ENCODE measurements at regions not wholly inside any gene's neighbourhood (a gene's known extent, or its start where the extent isn't known, plus 50 kb on each side); places are given as distances from the start of the nearest gene placed in this dataset.

GRCh38 chr18:10036479-10036878 is 122.7 kb downstream of the VAPA start:
- Histone ChIP-seq H2AFZ (ENCODE audit: low read depth, low read length) (no peak overlapping the region), H3K36me3 (ENCODE audit: insufficient read depth, low read length) (no peaks in the 10 kb centered on the region), H3K9ac (ENCODE audit: low read length) (no peak overlapping the region), H3K9me3 (ENCODE audit: low read length) (no peaks in the 10 kb centered on the region), H4K20me1 (ENCODE audit: insufficient read depth) (no peaks in the 10 kb centered on the region), H3K4me2 (ENCODE audit: low read length) (no peak overlapping the region), H3K79me2 (replicated peaks; ENCODE audit: insufficient read depth, low read length) (no peaks in the 10 kb centered on the region), H3K27me3 (ENCODE audit: insufficient read depth, low read depth, low read length) (no peaks in the 10 kb centered on the region), H3K9me2 (ENCODE audit: insufficient read depth, low read length) (no peaks in the 10 kb centered on the region), H3F3A (ENCODE audit: insufficient read depth, low read length, poor library complexity, severe bottlenecking) (no peaks in the 10 kb centered on the region), H3K27ac (ENCODE audit: low read length) (no peak overlapping the region), H3K4me3 (ENCODE audit: low read length) (no peak overlapping the region)
- TF ChIP-seq EP300 (conservative IDR thresholded peaks at IDR 0.05; ENCODE audit: poor library complexity, severe bottlenecking), result no peak
- no peak for TF ChIP-seq REST (IDR thresholded peaks at IDR 0.05; ENCODE audit: borderline replicate concordance)
- TF ChIP-seq SMC3 (conservative IDR thresholded peaks at IDR 0.05; ENCODE audit: poor library complexity), result no peak

- no peaks in the 10 kb centered on the region for H4K20me1 ChIP-seq (ENCODE audit: insufficient read depth)
- no peak overlapping the region for H3K4me3 ChIP-seq (ENCODE audit: low read length)
- no peak for TF ChIP-seq REST (IDR thresholded peaks at IDR 0.05; ENCODE audit: borderline replicate concordance)
- TF ChIP-seq MXI1 (conservative IDR thresholded peaks at IDR 0.05; ENCODE audit: poor library complexity, severe bottlenecking), result no peak
- TF ChIP-seq RAD21 (conservative IDR thresholded peaks at IDR 0.05), result no peak
- TF ChIP-seq POLR2AphosphoS5 (IDR thresholded peaks at IDR 0.05), result no peak
- TF ChIP-seq EP300 (conservative IDR thresholded peaks at IDR 0.05; ENCODE audit: poor library complexity, severe bottlenecking), result no peak
- TF ChIP-seq TAF1 (IDR thresholded peaks at IDR 0.05; ENCODE audit: low read depth), result no peak
- no peak for TF ChIP-seq EZH2 (IDR thresholded peaks at IDR 0.05; ENCODE audit: borderline replicate concordance, insufficient read depth, low read length, poor library complexity, severe bottlenecking)
- TF ChIP-seq CTCF (IDR thresholded peaks at IDR 0.05; ENCODE audit: poor library complexity, severe bottlenecking), result no peak
- no peak for TF ChIP-seq SMC3 (conservative IDR thresholded peaks at IDR 0.05; ENCODE audit: poor library complexity)
- no peaks in the 10 kb centered on the region for H3K36me3 ChIP-seq (ENCODE audit: insufficient read depth, low read length)
- H3F3A ChIP-seq (ENCODE audit: insufficient read depth, low read length, poor library complexity, severe bottlenecking), result no peaks in the 10 kb centered on the region
- H3K9me3 ChIP-seq (ENCODE audit: low read length), result no peaks in the 10 kb centered on the region
- no peak overlapping the region for H3K27ac ChIP-seq (ENCODE audit: low read length)
- no peaks in the 10 kb centered on the region for H3K79me2 ChIP-seq (replicated peaks; ENCODE audit: insufficient read depth, low read length)
- no peaks in the 10 kb centered on the region for H3K9me2 ChIP-seq (ENCODE audit: insufficient read depth, low read length)
- no peak overlapping the region for H3K4me2 ChIP-seq (ENCODE audit: low read length)
- no peak overlapping the region for H2AFZ ChIP-seq (ENCODE audit: low read depth, low read length)
- no peak overlapping the region for H3K9ac ChIP-seq (ENCODE audit: low read length)
- no peaks in the 10 kb centered on the region for H3K27me3 ChIP-seq (ENCODE audit: insufficient read depth, low read depth, low read length)
These were observed 123.4 kb downstream of the VAPA start for GRCh38 chr18:10037181-10037580.
